ENCODE measurements at regions not wholly inside any gene's neighbourhood (a gene's known extent, or its start where the extent isn't known, plus 50 kb on each side); places are given as distances from the start of the nearest gene placed in this dataset.

GRCh38 chr5:1748271-1748670 lies 51.4 kb downstream of the MRPL36 start:
- no peaks in the 10 kb centered on the region for H3K9me3 Mint-ChIP-seq (ENCODE audit: unreplicated experiment)
- H3K36me3 Mint-ChIP-seq (ENCODE audit: unreplicated experiment) = no peaks in the 10 kb centered on the region
- no peaks in the 10 kb centered on the region for H3K27me3 Mint-ChIP-seq (ENCODE audit: unreplicated experiment)
- no peak for DNase-seq (ENCODE audit: extremely low spot score, unreplicated experiment)
- H3K4me3 Mint-ChIP-seq (ENCODE audit: unreplicated experiment) = no peak overlapping the region
- no peak for TF ChIP-seq CTCF (IDR thresholded peaks at IDR 0.05)
- H3K4me1 Mint-ChIP-seq (ENCODE audit: unreplicated experiment) = no peaks in the 10 kb centered on the region
- H3K27ac Mint-ChIP-seq (ENCODE audit: unreplicated experiment) = no peak overlapping the region

- H3K36me3 Mint-ChIP-seq (ENCODE audit: unreplicated experiment) = no peaks in the 10 kb centered on the region
- H3K27me3 Mint-ChIP-seq (ENCODE audit: unreplicated experiment) = no peaks in the 10 kb centered on the region
- no peaks in the 10 kb centered on the region for H3K4me1 Mint-ChIP-seq (ENCODE audit: unreplicated experiment)
- DNase-seq (ENCODE audit: extremely low spot score, unreplicated experiment) = no peak
- no peak overlapping the region for H3K4me3 Mint-ChIP-seq (ENCODE audit: unreplicated experiment)
- TF ChIP-seq CTCF (IDR thresholded peaks at IDR 0.05) = no peak
- H3K27ac Mint-ChIP-seq (ENCODE audit: unreplicated experiment) = no peak overlapping the region
- no peaks in the 10 kb centered on the region for H3K9me3 Mint-ChIP-seq (ENCODE audit: unreplicated experiment)
These were observed 51.9 kb downstream of the MRPL36 start for GRCh38 chr5:1747803-1748085.

GRCh38 chr5:1747079-1747802 lies 52.4 kb downstream of the MRPL36 start:
- Mint-ChIP-seq H3K36me3 (ENCODE audit: unreplicated experiment) (no peaks in the 10 kb centered on the region), H3K9me3 (ENCODE audit: unreplicated experiment) (peaks cover 2% of the 10 kb centered on the region), H3K4me1 (ENCODE audit: unreplicated experiment) (no peaks in the 10 kb centered on the region), H3K4me3 (ENCODE audit: unreplicated experiment) (no peak overlapping the region), H3K27me3 (ENCODE audit: unreplicated experiment) (no peaks in the 10 kb centered on the region), H3K27ac (ENCODE audit: unreplicated experiment) (no peak overlapping the region)
- TF ChIP-seq CTCF (IDR thresholded peaks at IDR 0.05) = no peak
- DNase-seq (ENCODE audit: extremely low spot score, unreplicated experiment) = no peak

GRCh38 chr5:1746371-1747078 lies 53.1 kb downstream of the MRPL36 start:
- Mint-ChIP-seq H3K27ac (ENCODE audit: unreplicated experiment) (no peak overlapping the region), H3K9me3 (ENCODE audit: unreplicated experiment) (peaks cover 8% of the 10 kb centered on the region), H3K27me3 (ENCODE audit: unreplicated experiment) (no peaks in the 10 kb centered on the region), H3K4me1 (ENCODE audit: unreplicated experiment) (no peaks in the 10 kb centered on the region), H3K4me3 (ENCODE audit: unreplicated experiment) (no peak overlapping the region), H3K36me3 (ENCODE audit: unreplicated experiment) (no peaks in the 10 kb centered on the region)
- peak; percentile 81 for DNase-seq (ENCODE audit: extremely low spot score, unreplicated experiment)
- no peak for TF ChIP-seq CTCF (IDR thresholded peaks at IDR 0.05)

- Mint-ChIP-seq H3K9me3 (ENCODE audit: unreplicated experiment) (peaks cover 12% of the 10 kb centered on the region), H3K27ac (ENCODE audit: unreplicated experiment) (no peak overlapping the region), H3K4me3 (ENCODE audit: unreplicated experiment) (no peak overlapping the region), H3K36me3 (ENCODE audit: unreplicated experiment) (peaks cover under 1% of the 10 kb centered on the region), H3K4me1 (ENCODE audit: unreplicated experiment) (no peaks in the 10 kb centered on the region), H3K27me3 (ENCODE audit: unreplicated experiment) (no peaks in the 10 kb centered on the region)
- peak; percentile 84 for DNase-seq (ENCODE audit: extremely low spot score, unreplicated experiment)
- no peak for TF ChIP-seq CTCF (IDR thresholded peaks at IDR 0.05)
These were observed 53.8 kb downstream of the MRPL36 start for GRCh38 chr5:1745796-1746370.
